ENCODE measurements at regions not wholly inside any gene's neighbourhood (a gene's known extent, or its start where the extent isn't known, plus 50 kb on each side); places are given as distances from the start of the nearest gene placed in this dataset.
"Not testable (repeated sequence)": the region's sequence is repeated elsewhere in the genome, so short reads cannot be mapped to it uniquely, and the experiment has no call there.

GRCh38 chr6:26279371-26279770 lies 85.6 kb upstream of the BTN3A2 start:
- not testable (repeated sequence) for TF ChIP-seq SIN3A (IDR thresholded peaks at IDR 0.05; ENCODE audit: borderline replicate concordance, insufficient read depth, low read depth, low read length); CTCF (IDR thresholded peaks at IDR 0.05); POLR2AphosphoS5 (IDR thresholded peaks at IDR 0.05; ENCODE audit: low read depth, low read length); TCF7L2 (IDR thresholded peaks at IDR 0.05; ENCODE audit: low read depth, low read length)
- TF ChIP-seq, protein P1, sequence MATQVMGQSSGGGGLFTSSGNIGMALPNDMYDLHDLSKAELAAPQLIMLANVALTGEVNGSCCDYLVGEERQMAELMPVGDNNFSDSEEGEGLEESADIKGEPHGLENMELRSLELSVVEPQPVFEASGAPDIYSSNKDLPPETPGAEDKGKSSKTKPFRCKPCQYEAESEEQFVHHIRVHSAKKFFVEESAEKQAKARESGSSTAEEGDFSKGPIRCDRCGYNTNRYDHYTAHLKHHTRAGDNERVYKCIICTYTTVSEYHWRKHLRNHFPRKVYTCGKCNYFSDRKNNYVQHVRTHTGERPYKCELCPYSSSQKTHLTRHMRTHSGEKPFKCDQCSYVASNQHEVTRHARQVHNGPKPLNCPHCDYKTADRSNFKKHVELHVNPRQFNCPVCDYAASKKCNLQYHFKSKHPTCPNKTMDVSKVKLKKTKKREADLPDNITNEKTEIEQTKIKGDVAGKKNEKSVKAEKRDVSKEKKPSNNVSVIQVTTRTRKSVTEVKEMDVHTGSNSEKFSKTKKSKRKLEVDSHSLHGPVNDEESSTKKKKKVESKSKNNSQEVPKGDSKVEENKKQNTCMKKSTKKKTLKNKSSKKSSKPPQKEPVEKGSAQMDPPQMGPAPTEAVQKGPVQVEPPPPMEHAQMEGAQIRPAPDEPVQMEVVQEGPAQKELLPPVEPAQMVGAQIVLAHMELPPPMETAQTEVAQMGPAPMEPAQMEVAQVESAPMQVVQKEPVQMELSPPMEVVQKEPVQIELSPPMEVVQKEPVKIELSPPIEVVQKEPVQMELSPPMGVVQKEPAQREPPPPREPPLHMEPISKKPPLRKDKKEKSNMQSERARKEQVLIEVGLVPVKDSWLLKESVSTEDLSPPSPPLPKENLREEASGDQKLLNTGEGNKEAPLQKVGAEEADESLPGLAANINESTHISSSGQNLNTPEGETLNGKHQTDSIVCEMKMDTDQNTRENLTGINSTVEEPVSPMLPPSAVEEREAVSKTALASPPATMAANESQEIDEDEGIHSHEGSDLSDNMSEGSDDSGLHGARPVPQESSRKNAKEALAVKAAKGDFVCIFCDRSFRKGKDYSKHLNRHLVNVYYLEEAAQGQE (IDR thresholded peaks at IDR 0.05; ENCODE audit: insufficient read depth in 1 of 2, low read depth in 2 of 2, low read length in 1 of 2), result not testable (repeated sequence)
